ENCODE measurements at regions not wholly inside any gene's neighbourhood (a gene's known extent, or its start where the extent isn't known, plus 50 kb on each side); places are given as distances from the start of the nearest gene placed in this dataset.

- no peak overlapping the region for H3K4me2 ChIP-seq
- no peaks in the 10 kb centered on the region; a peak in 2 of 22 replicates for H3K36me3 ChIP-seq
- peaks cover 17 to 40% (median 33%) of the 10 kb centered on the region in 11 experiments for H3K9me3 ChIP-seq (replicated peaks in 1 of 11)
- H3K27ac ChIP-seq: no peak overlapping the region
- no peak overlapping the region for H3K9ac ChIP-seq
- no peaks in the 10 kb centered on the region for H3K4me1 ChIP-seq
- H4K20me1 ChIP-seq: no peaks in the 10 kb centered on the region
- no peak for TF ChIP-seq Cebpa-rat (IDR thresholded peaks at IDR 0.05)
- no peak overlapping the region for H3K4me3 ChIP-seq
- H3K27me3 ChIP-seq: no peaks in the 10 kb centered on the region
These were observed 641.6 kb downstream of the EPHA4 start for GRCh38 chr2:220930271-220931076.

GRCh38 chr2:220931491-220931890 is 640.6 kb downstream of the EPHA4 start:
- no peak for TF ChIP-seq Cebpa-rat (IDR thresholded peaks at IDR 0.05)
- H3K4me3 ChIP-seq: no peak overlapping the region
- no peaks in the 10 kb centered on the region for H3K27me3 ChIP-seq
- no peaks in the 10 kb centered on the region for H3K4me1 ChIP-seq
- H4K20me1 ChIP-seq: no peaks in the 10 kb centered on the region
- H3K9me3 ChIP-seq (replicated peaks in 1 of 11): peaks cover 7 to 30% (median 23%) of the 10 kb centered on the region in 11 experiments
- H3K9ac ChIP-seq: no peak overlapping the region
- no peak overlapping the region for H3K27ac ChIP-seq
- H3K4me2 ChIP-seq: no peak overlapping the region
- no peaks in the 10 kb centered on the region for H3K36me3 ChIP-seq

GRCh38 chr2:220932041-220932440 is 640.1 kb downstream of the EPHA4 start:
- Histone ChIP-seq H3K4me1 (no peaks in the 10 kb centered on the region), H4K20me1 (no peaks in the 10 kb centered on the region), H3K9ac (no peak overlapping the region), H3K9me3 (replicated peaks in 1 of 11) (peaks cover 2 to 25% (median 17%) of the 10 kb centered on the region in 11 experiments; a peak in 21 of 22 replicates), H3K27me3 (no peaks in the 10 kb centered on the region), H3K4me2 (no peak overlapping the region), H3K36me3 (no peaks in the 10 kb centered on the region), H3K4me3 (no peak overlapping the region), H3K27ac (no peak overlapping the region)
- TF ChIP-seq Cebpa-rat (IDR thresholded peaks at IDR 0.05): no peak

DNA sequence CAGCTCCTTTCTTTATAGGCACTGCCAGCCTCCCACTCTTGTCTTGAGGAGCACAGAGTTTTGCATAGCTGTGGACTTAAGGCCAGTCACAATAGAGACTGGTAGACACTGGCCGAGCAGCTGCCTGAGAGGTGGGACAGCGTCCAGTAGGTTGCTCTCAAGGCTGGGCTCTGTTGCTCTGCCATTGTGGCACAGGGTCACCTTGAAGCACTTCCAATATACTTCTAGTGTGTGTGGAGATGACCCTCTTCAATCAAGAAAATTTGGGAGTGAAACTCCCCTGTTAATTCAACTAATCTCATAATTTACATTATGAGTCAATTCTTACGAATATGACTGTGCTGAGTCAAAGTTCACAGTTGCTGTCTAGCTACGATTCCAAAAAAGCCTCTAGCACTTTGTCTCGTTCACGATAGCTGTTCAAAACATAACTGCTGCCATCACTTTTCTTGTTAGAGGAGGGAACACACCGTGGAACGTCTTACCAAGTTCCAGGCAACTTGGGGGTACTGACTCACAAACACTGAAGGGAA is 636.2 kb downstream of the EPHA4 start:
- no peak overlapping the region for H3K4me3 ChIP-seq
- no peak overlapping the region for H3K27ac ChIP-seq
- no peaks in the 10 kb centered on the region for H3K36me3 ChIP-seq
- no peaks in the 10 kb centered on the region for H4K20me1 ChIP-seq
- H3K9me3 ChIP-seq (replicated peaks in 1 of 11): no peaks in the 10 kb centered on the region
- no peak for TF ChIP-seq Cebpa-rat (IDR thresholded peaks at IDR 0.05)
- no peak overlapping the region for H3K4me2 ChIP-seq
- H3K4me1 ChIP-seq: no peaks in the 10 kb centered on the region
- H3K27me3 ChIP-seq: no peaks in the 10 kb centered on the region
- H3K9ac ChIP-seq: no peak overlapping the region

DNA sequence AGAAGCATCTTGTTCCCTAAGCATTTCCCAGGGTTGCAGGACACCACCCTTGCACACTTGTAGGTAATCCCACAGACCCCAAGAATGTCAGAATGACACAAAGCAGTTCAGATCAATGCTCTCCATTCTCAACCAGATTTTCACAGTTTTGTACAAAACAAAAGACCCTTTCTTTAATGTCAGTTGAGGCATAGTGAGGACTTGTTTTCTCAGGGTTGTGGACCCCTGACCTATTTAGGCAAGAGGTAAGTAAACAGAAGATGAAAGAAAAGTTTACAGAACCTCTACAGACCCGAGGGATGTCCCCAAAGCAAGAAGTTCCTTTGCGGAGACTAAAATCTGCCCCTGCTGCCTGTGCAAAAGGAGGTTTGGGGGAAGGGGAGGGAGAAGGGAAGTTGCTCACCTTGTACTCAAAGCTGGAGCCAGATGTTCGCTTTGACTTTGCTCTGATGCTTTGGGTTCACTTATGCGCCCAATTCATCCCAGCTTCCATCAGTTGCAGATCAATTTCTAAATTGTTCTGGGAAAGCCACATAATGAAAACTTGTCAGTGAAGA is 635.4 kb downstream of the EPHA4 start:
- H3K36me3 ChIP-seq: no peaks in the 10 kb centered on the region
- H3K4me1 ChIP-seq: no peaks in the 10 kb centered on the region
- no peak overlapping the region for H3K4me2 ChIP-seq
- H3K9me3 ChIP-seq (replicated peaks in 1 of 11): no peaks in the 10 kb centered on the region
- H3K4me3 ChIP-seq: no peak overlapping the region
- no peak overlapping the region for H3K9ac ChIP-seq
- no peak for TF ChIP-seq Cebpa-rat (IDR thresholded peaks at IDR 0.05)
- H3K27ac ChIP-seq: no peak overlapping the region
- H4K20me1 ChIP-seq: no peaks in the 10 kb centered on the region
- H3K27me3 ChIP-seq: no peaks in the 10 kb centered on the region

- Histone ChIP-seq H3K27me3 (no peaks in the 10 kb centered on the region), H3K9ac (no peak overlapping the region), H3K27ac (no peak overlapping the region), H3K4me2 (no peak overlapping the region), H3K36me3 (no peaks in the 10 kb centered on the region), H4K20me1 (no peaks in the 10 kb centered on the region), H3K4me1 (no peaks in the 10 kb centered on the region), H3K4me3 (no peak overlapping the region), H3K9me3 (replicated peaks in 1 of 11) (no peaks in the 10 kb centered on the region)
- TF ChIP-seq Cebpa-rat (IDR thresholded peaks at IDR 0.05): no peak
These were observed 634.9 kb downstream of the EPHA4 start for GRCh38 chr2:220937245-220937644.

DNA sequence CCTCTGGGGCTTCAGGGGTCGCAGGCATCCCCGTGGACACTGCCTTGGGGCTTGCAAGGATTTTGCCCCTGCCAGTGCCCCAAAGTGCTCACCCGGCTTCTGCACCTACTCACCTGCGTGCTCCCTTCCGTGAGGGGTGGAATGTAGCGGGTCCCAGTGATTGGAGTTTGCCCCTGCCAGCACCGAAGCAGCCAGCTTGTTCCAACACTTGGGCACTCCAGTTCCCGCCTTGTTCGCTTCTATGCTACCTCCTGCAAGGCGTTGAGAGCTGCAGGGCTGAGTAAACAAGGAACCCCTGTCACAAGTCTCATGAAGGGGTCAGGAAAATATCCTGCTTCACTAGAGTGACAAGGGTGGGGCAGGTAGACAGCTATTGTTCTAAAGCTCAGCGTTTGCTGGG is 631.5 kb downstream of the EPHA4 start:
- no peak overlapping the region for H3K27ac ChIP-seq
- TF ChIP-seq Cebpa-rat (IDR thresholded peaks at IDR 0.05): no peak
- H3K36me3 ChIP-seq: no peaks in the 10 kb centered on the region
- no peaks in the 10 kb centered on the region for H3K9me3 ChIP-seq (replicated peaks in 1 of 11)
- H3K4me3 ChIP-seq: no peak overlapping the region
- H3K27me3 ChIP-seq: no peaks in the 10 kb centered on the region
- no peak overlapping the region for H3K9ac ChIP-seq
- no peak overlapping the region for H3K4me2 ChIP-seq
- no peaks in the 10 kb centered on the region for H3K4me1 ChIP-seq
- H4K20me1 ChIP-seq: no peaks in the 10 kb centered on the region

DNA sequence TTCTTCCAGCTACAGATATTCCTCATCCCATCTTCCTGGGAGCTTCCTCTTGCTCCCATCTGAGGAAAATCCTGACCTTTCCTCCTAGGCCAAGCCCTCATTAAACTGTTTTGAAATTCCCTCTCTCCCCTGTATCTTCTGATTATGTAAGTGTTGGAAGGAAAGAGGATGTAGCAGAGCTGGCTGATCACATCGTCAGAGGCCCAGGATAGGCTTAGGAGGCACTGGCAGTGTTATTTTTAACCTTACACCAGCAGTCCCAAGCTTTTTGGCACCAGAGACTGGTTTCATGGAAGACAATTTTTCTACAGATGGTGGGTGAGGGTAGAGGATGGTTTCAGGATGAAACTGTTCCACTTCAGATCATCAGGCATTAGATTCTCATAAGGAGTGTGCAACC is 630.4 kb downstream of the EPHA4 start:
- no peaks in the 10 kb centered on the region for H3K36me3 ChIP-seq
- no peak overlapping the region for H3K9ac ChIP-seq
- H3K4me1 ChIP-seq: no peaks in the 10 kb centered on the region
- no peak overlapping the region for H3K4me3 ChIP-seq
- no peak overlapping the region for H3K27ac ChIP-seq
- H4K20me1 ChIP-seq: no peaks in the 10 kb centered on the region
- H3K27me3 ChIP-seq: no peaks in the 10 kb centered on the region
- TF ChIP-seq Cebpa-rat (IDR thresholded peaks at IDR 0.05): no peak
- no peak overlapping the region for H3K4me2 ChIP-seq
- H3K9me3 ChIP-seq (replicated peaks in 1 of 11): no peaks in the 10 kb centered on the region

DNA sequence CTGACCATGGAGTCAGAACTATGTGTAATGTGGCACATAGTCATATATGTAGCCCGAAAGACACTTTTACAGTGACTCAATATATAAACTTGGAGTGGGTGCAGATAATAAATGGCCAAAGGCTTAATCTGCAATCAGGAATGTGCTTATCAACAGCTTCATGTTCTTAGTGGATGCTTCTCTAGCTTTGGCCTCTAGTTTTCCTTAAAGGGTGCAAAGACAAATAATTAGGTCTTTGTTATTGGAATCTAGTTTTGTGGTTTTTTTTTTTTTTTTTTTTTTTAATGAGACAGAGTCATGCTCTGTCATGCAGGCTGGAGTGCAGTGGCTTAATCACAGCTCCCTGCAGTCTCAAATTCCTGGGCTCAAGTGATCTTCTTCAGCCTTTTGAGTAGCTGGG is 625.6 kb downstream of the EPHA4 start:
- Histone ChIP-seq H3K9me3 (replicated peaks in 1 of 11) (no peaks in the 10 kb centered on the region), H3K9ac (no peak overlapping the region), H3K36me3 (no peaks in the 10 kb centered on the region), H3K4me1 (no peaks in the 10 kb centered on the region), H4K20me1 (no peaks in the 10 kb centered on the region), H3K4me2 (no peak overlapping the region), H3K4me3 (no peak overlapping the region), H3K27me3 (no peaks in the 10 kb centered on the region), H3K27ac (no peak overlapping the region)
- TF ChIP-seq Cebpa-rat (IDR thresholded peaks at IDR 0.05): no peak

- Histone ChIP-seq H3K27ac (no peak overlapping the region), H3K4me1 (no peaks in the 10 kb centered on the region), H3K9me3 (replicated peaks in 1 of 11) (peaks cover 0 to 7% (median 5%) of the 10 kb centered on the region in 11 experiments; a peak in 9 of 22 replicates), H3K4me2 (no peak overlapping the region), H3K4me3 (no peak overlapping the region), H3K27me3 (no peaks in the 10 kb centered on the region), H3K36me3 (no peaks in the 10 kb centered on the region), H3K9ac (no peak overlapping the region), H4K20me1 (no peaks in the 10 kb centered on the region)
- no peak for TF ChIP-seq Cebpa-rat (IDR thresholded peaks at IDR 0.05)
These were observed 623.5 kb downstream of the EPHA4 start for GRCh38 chr2:220948579-220948978.
